AG04449 (cell line): ENCODE measurements at regions not wholly inside any gene's neighbourhood (a gene's known extent, or its start where the extent isn't known, plus 50 kb on each side); places are given as distances from the start of the nearest gene placed in this dataset.

Experiments
- CTCF ChIA-PET: fragments of 350-600 bp; formaldehyde crosslinking; extraction: SDS; loops from one replicate; lab custom pipeline; 2021; ENCODE audit warnings: antibody characterized with exemption; lab: Yijun Ruan, JAX
- POLR2A ChIA-PET: fragments of 400-600, 350-600 bp; formaldehyde crosslinking; extraction: SDS; loops from one replicate; lab custom pipeline; 2020; ENCODE audit warnings: antibody characterized with exemption, inconsistent platforms; lab: Yijun Ruan, JAX
- DNase-seq: peaks from one replicate; pipeline ENCODE4 v3.0.0-alpha.2; 2010; ENCODE audit warnings: low read depth, low spot score
- H3K4me3 ChIP-seq: 2 replicates; pipeline ENCODE4 v1.5.1; 2011; ENCODE audit warnings: low read depth, mild to moderate bottlenecking, control low read depth, low read length
- CTCF ChIP-seq: IDR thresholded peaks from one replicate; pipeline ENCODE4 v1.5.1; 2011; ENCODE audit warnings: mild to moderate bottlenecking, moderate library complexity, low read length, control low read depth, inconsistent platforms; ENCODE audit not compliant: insufficient read depth; ENCODE audit errors: missing control alignments

GRCh38 chr12:90062799-90063198, 354.2 kb upstream of the ATP2B1 start:
- no peak for TF ChIP-seq CTCF
- POLR2A ChIA-PET: no interaction called here
- CTCF ChIA-PET: no interaction called here
- DNase-seq: no peak
- no peak overlapping the region for H3K4me3 ChIP-seq

- TF ChIP-seq CTCF: no peak
- POLR2A ChIA-PET: no interaction called here
Measured at GRCh38 chr12:90061809-90062208, 353.2 kb upstream of the ATP2B1 start.

GRCh38 chr12:90060031-90060430, 351.4 kb upstream of the ATP2B1 start:
- TF ChIP-seq CTCF: no peak
- no peak for DNase-seq
- ChIA-PET CTCF (interaction anchor here (1.9 kb wide), 1 partner anchor 12 kb away, joined by 5 read pairs; no protein-coding TSS in a partner anchor), POLR2A (no interaction called here)
- H3K4me3 ChIP-seq: no peak overlapping the region

More at GRCh38 chr12:90061809-90062208, 353.2 kb upstream of the ATP2B1 start:
- CTCF ChIA-PET: interaction anchor here (1.9 kb wide), 1 partner anchor 14 kb away, joined by 5 read pairs; no protein-coding TSS in a partner anchor
- no peak for DNase-seq
- H3K4me3 ChIP-seq: no peak overlapping the region

- ChIA-PET CTCF (no interaction called here), POLR2A (no interaction called here)
- TF ChIP-seq CTCF: no peak
- no peak overlapping the region for H3K4me3 ChIP-seq
- peak; percentile 71 for DNase-seq
Measured at GRCh38 chr12:90058704-90059103, 350.1 kb upstream of the ATP2B1 start.

DNA sequence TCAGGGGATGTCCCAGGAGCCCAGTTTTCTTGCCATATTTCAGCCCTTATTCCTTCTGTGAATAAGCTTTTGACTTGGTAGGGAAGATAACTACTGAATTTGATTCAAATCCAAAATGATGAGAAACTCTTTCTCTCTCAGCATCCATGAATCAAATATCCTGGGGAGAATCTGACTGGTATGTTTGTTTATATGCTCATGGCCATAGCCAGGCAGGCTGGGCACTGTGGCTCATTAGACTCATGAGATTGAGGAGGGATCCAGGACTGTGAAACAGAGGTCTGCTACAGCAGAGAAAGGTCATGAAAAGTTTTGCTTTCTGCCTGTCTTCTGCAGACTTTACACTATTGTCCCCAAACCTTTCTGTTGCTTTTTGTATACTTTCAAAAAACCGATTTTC, 346.4 kb upstream of the ATP2B1 start:
- ChIA-PET CTCF (no interaction called here), POLR2A (no interaction called here)
- DNase-seq: no peak
- TF ChIP-seq CTCF: no peak
- H3K4me3 ChIP-seq: no peak overlapping the region

DNA sequence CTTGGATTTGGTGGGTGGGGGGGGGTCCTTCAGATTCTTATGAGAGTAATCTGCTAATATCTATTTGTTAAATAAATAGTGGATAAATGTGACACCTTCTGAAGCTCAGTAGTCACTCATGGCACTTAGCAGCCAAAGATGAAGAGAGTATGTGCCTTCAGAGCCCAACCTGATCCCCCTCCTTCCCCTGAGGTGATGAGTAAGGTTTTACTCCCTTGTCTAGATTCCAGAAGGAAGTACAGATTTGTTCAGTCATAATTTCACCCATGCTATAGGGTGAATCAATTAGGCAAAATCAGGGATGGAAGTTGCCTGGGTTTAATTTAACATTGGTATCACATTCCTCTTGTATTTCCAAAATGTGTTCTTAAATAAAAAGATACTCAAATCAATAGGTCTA, 340.3 kb upstream of the ATP2B1 start:
- no peak overlapping the region for H3K4me3 ChIP-seq
- ChIA-PET POLR2A (no interaction called here), CTCF (interaction anchor here (2.2 kb wide), 1 partner anchor 12 kb away, joined by 5 read pairs; no protein-coding TSS in a partner anchor)
- TF ChIP-seq CTCF: no peak
- no peak for DNase-seq
